Endothelial cell of umbilical vein (primary cell): ENCODE measurements at regions not wholly inside any gene's neighbourhood (a gene's known extent, or its start where the extent isn't known, plus 50 kb on each side); places are given as distances from the start of the nearest gene placed in this dataset.

Experiments
- BruUV-seq: library from RNA; stranded (reverse); fragments of 400-500 nt; replicated peaks from 2 replicates; lab custom pipeline; 2021; lab: Mats Ljungman, UMichigan
- CTCF ChIA-PET: fragments of 300-600, 350-600 bp; sonication (Branson Sonifier 250); formaldehyde crosslinking; loops from one replicate; lab custom pipeline; 2021; ENCODE audit warnings: antibody characterized with exemption, inconsistent platforms; lab: Charles Lee
- POLR2A ChIA-PET: fragments of 300-600, 350-600 bp; sonication (Branson Sonifier 250); formaldehyde crosslinking; loops from one replicate; lab custom pipeline; 2021; ENCODE audit warnings: antibody characterized with exemption, inconsistent platforms; lab: Charles Lee
- DNase-seq: peaks from one replicate; pipeline ENCODE4 v3.0.0-alpha.2; 2011; ENCODE audit warnings: low read depth, low spot score
- FAIRE-seq: peaks from 2 replicates; lab custom pipeline; 2011; peaks lifted over from hg19 to GRCh38; lab: Jason Lieb, UNC
- H2AFZ ChIP-seq: 2 replicates; pipeline ENCODE4 v1.6.0; 2012; ENCODE audit warnings: low read depth, low read length, control low read depth, inconsistent platforms
- H3K27ac ChIP-seq: 2 replicates; pipeline ENCODE4 v1.5.1; 2011; ENCODE audit warnings: low read depth, mild to moderate bottlenecking, control low read depth, low read length, moderate library complexity; ENCODE audit not compliant: insufficient read depth
- H3K27me3 ChIP-seq, 2 experiments: 2 replicates each; pipeline versions ENCODE4 v1.6.0 to v1.6.1; 2011; ENCODE audit warnings: low read length in 2 of 2, mixed read lengths in 1 of 2; ENCODE audit not compliant: control insufficient read depth in 2 of 2, insufficient read depth in 2 of 2
- H3K36me3 ChIP-seq, 2 experiments: 2 replicates in 1 of 2; 3 replicates in 1 of 2; pipeline ENCODE4 v1.5.1; 2011; ENCODE audit warnings: low read length in 2 of 2, mild to moderate bottlenecking in 1 of 2, moderate library complexity in 1 of 2; ENCODE audit not compliant: control insufficient read depth in 2 of 2, insufficient read depth in 2 of 2; ENCODE audit errors: extremely low read depth in 1 of 2
- H3K4me1 ChIP-seq: 3 replicates; pipeline ENCODE4 v1.5.1; 2011; ENCODE audit warnings: mild to moderate bottlenecking, low read length; ENCODE audit not compliant: control insufficient read depth, insufficient read depth; ENCODE audit errors: extremely low read depth
- H3K4me2 ChIP-seq: 2 replicates; pipeline ENCODE4 v1.6.1; 2011; ENCODE audit warnings: low read length, control low read depth, mixed read lengths; ENCODE audit not compliant: insufficient read depth
- H3K4me3 ChIP-seq, 3 experiments: fragments of 200-600 bp in 1 of 3; sonication (generic), shearing (Covaris generic) in 1 of 3; replicated peaks in 1 of 3; 2 replicates each; pipeline ENCODE4 v1.5.1; 2011 to 2016; ENCODE audit warnings: control low read depth in 3 of 3, low read length in 3 of 3, mild to moderate bottlenecking in 2 of 3, inconsistent platforms in 1 of 3, low read depth in 1 of 3, moderate library complexity in 1 of 3; ENCODE audit not compliant: insufficient read depth in 1 of 3
- H3K79me2 ChIP-seq: 2 replicates; pipeline ENCODE4 v1.6.0; 2012; ENCODE audit warnings: low read length, inconsistent platforms; ENCODE audit not compliant: control insufficient read depth, insufficient read depth
- H3K9ac ChIP-seq: replicated peaks from 2 replicates; pipeline ENCODE3; 2011; ENCODE audit warnings: low read length, control low read depth; ENCODE audit not compliant: insufficient read depth; ENCODE audit errors: extremely low read depth
- H3K9me1 ChIP-seq: replicated peaks from 3 replicates; pipeline ENCODE4 v1.6.0; 2011; ENCODE audit warnings: mild to moderate bottlenecking, low read length; ENCODE audit not compliant: control insufficient read depth, insufficient read depth; ENCODE audit errors: extremely low read depth
- H3K9me3 ChIP-seq: replicated peaks from 2 replicates; pipeline ENCODE4 v1.5.1; 2012; ENCODE audit warnings: low read length, inconsistent platforms; ENCODE audit not compliant: control insufficient read depth, insufficient read depth
- H4K20me1 ChIP-seq: replicated peaks from 2 replicates; pipeline ENCODE3; 2011; ENCODE audit warnings: mild to moderate bottlenecking, low read length; ENCODE audit not compliant: control insufficient read depth, insufficient read depth; ENCODE audit errors: extremely low read depth
- EZH2 ChIP-seq: IDR thresholded peaks from 2 replicates; pipeline ENCODE4 v1.6.1; 2012; ENCODE audit warnings: borderline replicate concordance, low read depth, mild to moderate bottlenecking, moderate library complexity, low read length, inconsistent platforms; ENCODE audit not compliant: severe bottlenecking
- FOS ChIP-seq: IDR thresholded peaks from 2 replicates; pipeline ENCODE4 v1.6.1; 2011; ENCODE audit warnings: mild to moderate bottlenecking, low read length, moderate library complexity, borderline replicate concordance; ENCODE audit not compliant: insufficient read depth
- GATA2 ChIP-seq: IDR thresholded peaks from 2 replicates; pipeline ENCODE4 v1.7.0; 2011; ENCODE audit warnings: low read depth, mild to moderate bottlenecking, moderate library complexity, mixed read lengths, low read length; ENCODE audit not compliant: insufficient read length, insufficient read depth
- JUN ChIP-seq: IDR thresholded peaks from 2 replicates; pipeline ENCODE4 v1.6.1; 2011; ENCODE audit warnings: borderline replicate concordance, low read depth; ENCODE audit not compliant: insufficient read length, insufficient read depth
- MYC ChIP-seq: IDR thresholded peaks from one replicate; pipeline ENCODE4 v1.6.1; 2011; ENCODE audit warnings: mild to moderate bottlenecking, low read depth, low read length
- POLR2A ChIP-seq: IDR thresholded peaks from 2 replicates; pipeline ENCODE4 v1.6.1; 2012; ENCODE audit warnings: low read depth, mild to moderate bottlenecking, control low read depth, low read length
- POLR2AphosphoS5 ChIP-seq: IDR thresholded peaks from 2 replicates; pipeline ENCODE4 v1.6.1; 2012; ENCODE audit warnings: low read depth, mild to moderate bottlenecking, control low read depth, low read length, moderate library complexity; ENCODE audit not compliant: insufficient read depth
- dilution Hi-C: fragments of 300-500 bp; cut with MboI; formaldehyde crosslinking; loops from one replicate; pipeline ENCODE4 v1.15.0; 2019; ENCODE audit warnings: low sequenced_read_pairs; ENCODE audit not compliant: extremely low pct_ligation_motif_present
- intact Hi-C: fragments of 100-400 bp; cut with micrococcal nuclease; formaldehyde crosslinking; loops from one replicate; pipeline ENCODE4 v1.10.0; 2022
- TF ChIP-seq, protein P1 (sequence below), 2 donors: IDR thresholded peaks; 1 replicate in 1 of 2; 2 replicates in 1 of 2; pipeline ENCODE4 v1.5.1; 2011; ENCODE audit warnings: low read length in 2 of 2, mild to moderate bottlenecking in 2 of 2, moderate library complexity in 2 of 2, control low read depth in 1 of 2, inconsistent platforms in 1 of 2, low read depth in 1 of 2; ENCODE audit not compliant: insufficient read depth in 1 of 2; ENCODE audit errors: extremely low read depth in 1 of 2
- TF ChIP-seq, protein P2 (sequence below): IDR thresholded peaks from 2 replicates; pipeline ENCODE4 v1.6.1; 2011; ENCODE audit not compliant: insufficient read depth, insufficient read length

DNA sequence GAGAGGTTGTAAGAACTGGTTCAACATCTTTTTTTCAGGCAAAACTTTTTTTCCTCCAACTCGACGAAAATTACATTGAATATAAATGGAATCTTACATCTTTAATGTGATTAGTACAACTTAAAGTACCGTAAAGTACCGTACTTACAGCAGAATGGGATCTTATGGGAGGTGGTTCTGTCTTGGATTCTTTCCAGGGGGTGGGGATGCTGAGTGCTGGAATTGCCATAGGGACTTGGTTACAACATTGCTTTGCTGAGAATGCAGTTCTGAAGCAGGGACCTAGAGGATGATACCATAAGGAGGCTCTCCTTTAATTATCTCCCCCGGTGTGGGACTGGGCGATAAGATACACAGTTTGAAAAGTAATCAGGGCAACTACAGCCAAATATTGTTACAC, 186.4 kb downstream of the KLF5 start:
- ChIA-PET POLR2A (no interaction called here), CTCF (no interaction called here)
- H3K4me1 ChIP-seq = no peaks in the 10 kb centered on the region
- H3K9me3 ChIP-seq = no peaks in the 10 kb centered on the region
- BruUV-seq = no TSS peak
- no peaks in the 10 kb centered on the region for H3K9me1 ChIP-seq
- H3K27ac ChIP-seq = no peak overlapping the region
- H3K36me3 ChIP-seq = no peaks in the 10 kb centered on the region
- no peak overlapping the region for H2AFZ ChIP-seq
- FAIRE-seq = no peak
- no peak for DNase-seq
- H3K4me3 ChIP-seq = no peak overlapping the region
- no peaks in the 10 kb centered on the region for H4K20me1 ChIP-seq
- intact Hi-C loops (no loop called here), dilution Hi-C loops (no loop called here)
- H3K4me2 ChIP-seq = no peak overlapping the region
- no peak overlapping the region for H3K9ac ChIP-seq
- H3K79me2 ChIP-seq = no peaks in the 10 kb centered on the region
- H3K27me3 ChIP-seq = no peaks in the 10 kb centered on the region
- TF ChIP-seq GATA2 = no peak
- TF ChIP-seq JUN = no peak
- TF ChIP-seq, protein P1, sequence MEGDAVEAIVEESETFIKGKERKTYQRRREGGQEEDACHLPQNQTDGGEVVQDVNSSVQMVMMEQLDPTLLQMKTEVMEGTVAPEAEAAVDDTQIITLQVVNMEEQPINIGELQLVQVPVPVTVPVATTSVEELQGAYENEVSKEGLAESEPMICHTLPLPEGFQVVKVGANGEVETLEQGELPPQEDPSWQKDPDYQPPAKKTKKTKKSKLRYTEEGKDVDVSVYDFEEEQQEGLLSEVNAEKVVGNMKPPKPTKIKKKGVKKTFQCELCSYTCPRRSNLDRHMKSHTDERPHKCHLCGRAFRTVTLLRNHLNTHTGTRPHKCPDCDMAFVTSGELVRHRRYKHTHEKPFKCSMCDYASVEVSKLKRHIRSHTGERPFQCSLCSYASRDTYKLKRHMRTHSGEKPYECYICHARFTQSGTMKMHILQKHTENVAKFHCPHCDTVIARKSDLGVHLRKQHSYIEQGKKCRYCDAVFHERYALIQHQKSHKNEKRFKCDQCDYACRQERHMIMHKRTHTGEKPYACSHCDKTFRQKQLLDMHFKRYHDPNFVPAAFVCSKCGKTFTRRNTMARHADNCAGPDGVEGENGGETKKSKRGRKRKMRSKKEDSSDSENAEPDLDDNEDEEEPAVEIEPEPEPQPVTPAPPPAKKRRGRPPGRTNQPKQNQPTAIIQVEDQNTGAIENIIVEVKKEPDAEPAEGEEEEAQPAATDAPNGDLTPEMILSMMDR (IDR thresholded peaks at IDR 0.05; ENCODE audit: extremely low read depth in 1 of 2, insufficient read depth in 1 of 2, low read depth in 1 of 2, low read length in 2 of 2) = no peak
- TF ChIP-seq, protein P2, sequence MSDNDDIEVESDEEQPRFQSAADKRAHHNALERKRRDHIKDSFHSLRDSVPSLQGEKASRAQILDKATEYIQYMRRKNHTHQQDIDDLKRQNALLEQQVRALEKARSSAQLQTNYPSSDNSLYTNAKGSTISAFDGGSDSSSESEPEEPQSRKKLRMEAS = no peak
- TF ChIP-seq POLR2AphosphoS5 = no peak

DNA sequence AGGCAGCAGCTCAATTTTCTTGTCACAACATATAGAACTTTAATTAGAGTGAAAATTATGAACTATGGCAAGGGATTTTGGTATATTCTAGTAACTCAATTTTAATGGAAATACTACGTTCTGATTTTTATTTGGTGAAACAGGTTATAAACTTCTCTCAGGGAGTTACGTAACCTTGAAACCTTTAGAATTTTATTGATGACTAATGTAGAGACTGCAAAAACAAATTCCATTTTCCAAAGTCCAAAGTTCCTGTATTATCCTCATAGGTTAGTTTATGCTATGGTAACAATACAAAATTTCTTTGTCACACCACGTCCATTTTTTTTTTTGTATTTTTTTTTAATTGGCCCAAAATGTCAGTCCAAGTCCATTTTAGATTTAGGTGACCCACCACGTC, 185.7 kb downstream of the KLF5 start:
- no peak overlapping the region for H2AFZ ChIP-seq
- no peak for DNase-seq
- no TSS peak for BruUV-seq
- no peak overlapping the region for H3K4me3 ChIP-seq
- no peak for FAIRE-seq
- ChIA-PET CTCF (no interaction called here), POLR2A (no interaction called here)
- H3K79me2 ChIP-seq = no peaks in the 10 kb centered on the region
- H3K9me1 ChIP-seq = no peaks in the 10 kb centered on the region
- no peak overlapping the region for H3K4me2 ChIP-seq
- H3K27me3 ChIP-seq = no peaks in the 10 kb centered on the region
- H3K27ac ChIP-seq = no peak overlapping the region
- no peaks in the 10 kb centered on the region for H3K9me3 ChIP-seq
- TF ChIP-seq, protein P2 = no peak
- TF ChIP-seq FOS (no peak), EZH2 (no peak), GATA2 (no peak), JUN (no peak), POLR2AphosphoS5 (no peak), MYC (no peak), POLR2A (no peak)
- TF ChIP-seq, protein P1 (IDR thresholded peaks at IDR 0.05; ENCODE audit: extremely low read depth in 1 of 2, insufficient read depth in 1 of 2, low read depth in 1 of 2, low read length in 2 of 2) = no peak
- H4K20me1 ChIP-seq = no peaks in the 10 kb centered on the region
- H3K36me3 ChIP-seq = no peaks in the 10 kb centered on the region
- dilution Hi-C loops (no loop called here), intact Hi-C loops (no loop called here)
- H3K9ac ChIP-seq = no peak overlapping the region
- H3K4me1 ChIP-seq = no peaks in the 10 kb centered on the region
